NCI-H1105 treated with DMSO at 0.1 percent for 48 hours (cell line): ENCODE measurements at regions not wholly inside any gene's neighbourhood (a gene's known extent, or its start where the extent isn't known, plus 50 kb on each side); places are given as distances from the start of the nearest gene placed in this dataset.
"Not testable (repeated sequence)": the region's sequence is repeated elsewhere in the genome, so short reads cannot be mapped to it uniquely, and the experiment has no call there.

Experiments
- DNase-seq: peaks from one replicate; lab custom pipeline; 2025; lab: John Stamatoyannopoulos, UW

DNA sequence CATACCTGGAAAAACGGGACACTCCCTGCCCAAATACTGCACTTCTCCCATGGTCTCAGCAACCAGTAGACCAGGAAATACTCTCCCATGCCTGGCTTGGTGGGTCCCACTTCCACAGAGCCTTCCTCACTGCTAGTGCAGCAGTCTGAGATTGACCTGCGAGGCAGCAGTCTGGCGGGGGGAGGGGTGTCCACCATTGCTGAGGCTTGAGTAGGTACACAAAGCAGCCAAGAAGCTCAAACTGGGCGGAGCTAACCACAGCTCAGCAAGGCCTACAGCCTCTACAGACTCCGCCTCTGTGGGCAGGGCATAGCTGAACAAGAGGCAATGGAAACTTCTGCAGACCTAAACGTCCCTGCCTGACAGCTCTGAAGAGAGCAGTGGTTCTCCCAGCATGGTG, 191.5 kb upstream of the FTMT start:
- no peak for DNase-seq

DNA sequence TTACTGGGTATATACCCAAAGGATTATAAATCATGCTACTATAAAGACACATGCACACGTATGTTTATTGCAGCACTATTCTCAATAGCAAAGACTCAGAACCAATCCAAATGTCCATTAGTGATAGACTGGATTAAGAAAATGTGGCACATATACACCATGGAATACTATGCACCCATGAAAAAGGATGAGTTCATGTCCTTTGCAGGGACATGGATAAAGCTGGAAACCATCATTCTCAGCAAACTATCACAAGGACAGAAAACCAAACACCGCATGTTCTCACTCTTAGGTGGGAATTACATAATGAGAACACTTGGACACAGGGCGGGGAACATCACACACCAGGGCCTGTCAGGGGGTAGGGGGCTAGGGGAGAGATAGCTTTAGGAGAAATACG, 186.1 kb upstream of the FTMT start:
- not testable (repeated sequence) for DNase-seq

- DNase-seq = no peak
These were observed 184.4 kb upstream of the FTMT start for GRCh38 chr5:121667292-121667691.

DNA sequence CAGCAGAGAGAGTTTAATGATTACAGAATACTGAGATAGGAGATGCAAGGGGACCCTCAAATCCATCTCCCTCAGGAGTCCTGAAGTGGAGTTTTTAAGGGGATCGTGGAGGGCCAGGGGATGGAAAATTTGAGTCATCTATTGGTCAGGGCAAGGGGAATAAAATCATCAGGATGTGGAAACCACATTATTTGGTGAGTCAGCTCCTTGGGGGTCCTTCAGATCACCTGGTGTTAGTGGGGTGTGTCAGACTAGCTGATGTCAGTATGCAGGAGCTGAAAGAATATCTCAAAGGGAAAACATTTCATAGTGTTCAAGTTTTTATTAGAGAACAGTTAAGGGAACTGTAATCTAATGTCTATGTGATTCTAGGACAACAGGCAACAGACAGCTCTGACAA, 183.0 kb upstream of the FTMT start:
- DNase-seq = no peak

DNA sequence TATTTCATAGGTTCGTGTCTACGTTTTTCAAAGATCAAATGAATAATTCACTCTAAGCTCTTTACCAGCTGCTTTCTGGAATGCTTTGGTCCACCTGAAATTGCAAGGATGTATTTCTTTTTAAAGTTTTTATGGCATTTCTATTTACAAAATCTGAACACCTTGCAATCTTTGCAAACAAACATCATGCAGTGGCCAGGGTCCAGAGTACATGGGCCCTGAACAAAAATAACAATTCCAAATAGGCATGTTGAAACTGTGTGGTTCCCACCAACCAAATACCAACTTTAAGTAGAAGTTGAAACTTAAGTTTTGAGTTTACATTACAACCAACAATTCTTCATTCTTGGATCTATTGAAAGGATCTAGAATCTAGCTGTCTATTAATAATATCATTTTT, 180.1 kb upstream of the FTMT start:
- no peak for DNase-seq

- no peak for DNase-seq
These were observed 175.8 kb upstream of the FTMT start for GRCh38 chr5:121675924-121676323.

- no peak for DNase-seq
These were observed 170.3 kb upstream of the FTMT start for GRCh38 chr5:121681229-121681855.

GRCh38 chr5:121688126-121688525, 163.6 kb upstream of the FTMT start:
- DNase-seq = no peak

GRCh38 chr5:121688781-121689180, 162.9 kb upstream of the FTMT start:
- DNase-seq = no peak

- no peak for DNase-seq
These were observed 160.2 kb upstream of the FTMT start for GRCh38 chr5:121691478-121691877.

- DNase-seq = no peak
These were observed 159.5 kb upstream of the FTMT start for GRCh38 chr5:121692158-121692557.

DNA sequence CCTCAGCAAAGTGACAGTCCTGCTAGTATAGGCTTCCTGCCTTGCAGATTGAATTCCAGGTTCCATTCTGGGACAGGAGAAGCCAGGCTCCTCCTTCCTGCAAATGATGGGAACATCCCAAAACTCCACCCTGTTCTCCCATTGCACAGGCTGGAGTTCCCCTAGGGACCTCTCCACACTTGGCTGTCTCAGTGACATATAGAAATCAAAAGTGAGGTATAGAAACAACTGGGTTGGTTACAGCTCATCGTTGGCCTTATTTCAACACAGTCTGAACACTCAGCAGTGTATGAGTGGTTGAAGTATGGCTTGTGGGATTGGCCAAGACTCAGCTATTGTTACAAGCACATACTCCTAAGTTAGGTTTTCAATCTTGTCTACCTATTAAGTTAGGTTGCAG, 157.8 kb upstream of the FTMT start:
- DNase-seq = no peak

- no peak for DNase-seq
These were observed 156.4 kb upstream of the FTMT start for GRCh38 chr5:121695307-121695706.

GRCh38 chr5:121698690-121699089, 153.0 kb upstream of the FTMT start:
- DNase-seq = no peak

GRCh38 chr5:121701731-121702130, 150.0 kb upstream of the FTMT start:
- no peak for DNase-seq

GRCh38 chr5:121702682-121703081, 149.0 kb upstream of the FTMT start:
- DNase-seq = no peak

- no peak for DNase-seq
These were observed 147.4 kb upstream of the FTMT start for GRCh38 chr5:121704291-121704690.

- DNase-seq = no peak
These were observed 145.0 kb upstream of the FTMT start for GRCh38 chr5:121706686-121707085.

- DNase-seq = no peak
These were observed 144.5 kb upstream of the FTMT start for GRCh38 chr5:121707178-121707577.

GRCh38 chr5:121711416-121711815, 140.3 kb upstream of the FTMT start:
- DNase-seq = no peak

- no peak for DNase-seq
These were observed 132.4 kb upstream of the FTMT start for GRCh38 chr5:121719255-121719654.

- no peak for DNase-seq
These were observed 126.2 kb upstream of the FTMT start for GRCh38 chr5:121725450-121725849.

- DNase-seq = no peak
These were observed 124.7 kb upstream of the FTMT start for GRCh38 chr5:121726991-121727390.

DNA sequence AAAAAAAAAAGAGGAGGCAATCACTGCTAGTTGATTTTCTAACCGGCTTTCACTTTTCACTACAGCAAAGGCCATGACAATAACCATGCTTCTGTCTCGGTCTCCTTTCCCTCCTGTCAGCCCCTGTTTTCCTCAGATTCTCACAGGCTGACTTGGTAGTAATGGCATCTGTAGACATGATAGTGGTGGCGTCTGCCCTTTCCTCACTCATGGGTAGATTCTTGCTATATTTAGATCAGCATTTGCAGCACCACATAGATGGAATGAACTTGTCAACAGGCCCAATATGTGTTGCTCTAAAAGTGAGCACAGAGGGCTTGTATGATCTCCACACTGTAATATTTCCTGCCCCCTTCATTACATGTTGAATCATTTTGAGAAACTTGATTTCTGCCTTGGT, 120.3 kb upstream of the FTMT start:
- DNase-seq = no peak

DNA sequence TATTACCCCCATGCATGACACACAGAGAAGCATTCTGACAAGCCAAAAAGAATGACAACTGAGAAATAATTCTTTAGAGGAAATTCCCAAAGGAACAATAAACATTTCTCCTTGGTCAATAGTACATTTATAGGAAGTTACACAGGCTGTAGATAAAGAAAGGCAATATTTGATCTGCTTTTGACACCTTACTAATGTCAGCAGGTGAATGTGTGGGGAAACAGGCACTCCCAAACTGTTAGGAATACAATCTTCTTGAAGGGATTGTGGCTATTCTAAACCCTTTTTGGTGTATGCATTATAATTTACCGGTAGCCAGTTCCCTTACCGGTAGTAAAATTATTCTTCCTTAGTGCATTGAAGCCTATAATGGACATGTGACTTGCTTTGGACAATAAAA, 116.1 kb upstream of the FTMT start:
- DNase-seq = no peak
